HTR-8/SVneo (cell line): ENCODE measurements at regions not wholly inside any gene's neighbourhood (a gene's known extent, or its start where the extent isn't known, plus 50 kb on each side); places are given as distances from the start of the nearest gene placed in this dataset.

ENCODE experiments used
- DNase-seq: peaks from one replicate; pipeline ENCODE4 v3.0.0; 2011; ENCODE audit warnings: low spot score, mixed read lengths; ENCODE audit not compliant: insufficient read length
- FAIRE-seq: peaks from 2 replicates; lab custom pipeline; 2011; peaks lifted over from hg19 to GRCh38; lab: Jason Lieb, UNC

DNA sequence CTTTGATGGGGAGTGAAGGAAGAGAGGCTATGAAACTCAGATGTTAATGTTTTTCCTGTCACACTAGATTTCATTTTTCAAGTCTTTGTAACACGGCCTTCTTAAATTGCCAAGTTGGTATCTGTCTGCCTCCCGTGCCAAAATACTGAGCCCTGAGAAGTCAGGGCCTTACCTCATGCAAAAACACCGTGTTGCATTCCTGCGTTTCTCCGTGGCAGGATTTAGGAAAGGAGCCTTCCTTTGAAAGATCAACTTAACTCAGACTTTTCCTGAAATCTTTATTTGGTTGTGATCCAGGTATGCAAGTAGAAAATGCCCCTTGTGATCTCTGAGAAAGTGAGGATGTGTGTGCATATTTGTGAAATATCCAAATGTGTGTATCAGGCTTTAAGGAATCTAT, 1291.0 kb upstream of the SLC10A2 start:
- FAIRE-seq = no peak
- no peak for DNase-seq

DNA sequence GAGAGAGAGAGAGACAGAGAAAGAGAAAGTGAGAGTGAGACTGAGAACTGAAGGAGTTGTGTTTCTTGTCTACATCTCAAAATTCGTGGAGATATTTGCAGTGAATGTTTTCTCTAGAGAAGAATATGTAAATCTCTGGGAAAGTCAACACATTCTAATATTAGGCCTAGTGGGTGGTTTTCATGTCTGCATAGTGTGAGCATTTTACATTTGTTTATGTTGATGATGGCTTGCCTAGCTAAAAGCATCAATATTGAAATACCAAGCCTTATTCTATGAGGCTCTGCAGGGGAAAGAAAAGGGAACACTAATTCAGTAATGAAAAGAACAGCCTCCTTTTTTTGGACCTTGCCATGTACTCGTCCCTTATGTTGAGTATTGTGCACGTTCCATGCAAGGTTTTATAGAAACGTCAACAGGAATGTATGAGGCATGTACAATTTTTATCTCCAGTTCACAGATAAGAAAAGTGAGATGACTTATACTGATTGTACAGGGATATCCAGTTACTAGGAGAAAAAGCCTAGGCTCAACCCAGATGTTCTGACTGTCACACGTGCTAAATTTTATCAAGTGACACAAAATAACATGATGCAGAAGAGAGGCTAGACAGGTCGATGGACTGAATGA, 1288.9 kb upstream of the SLC10A2 start:
- no peak for FAIRE-seq
- DNase-seq = no peak

DNA sequence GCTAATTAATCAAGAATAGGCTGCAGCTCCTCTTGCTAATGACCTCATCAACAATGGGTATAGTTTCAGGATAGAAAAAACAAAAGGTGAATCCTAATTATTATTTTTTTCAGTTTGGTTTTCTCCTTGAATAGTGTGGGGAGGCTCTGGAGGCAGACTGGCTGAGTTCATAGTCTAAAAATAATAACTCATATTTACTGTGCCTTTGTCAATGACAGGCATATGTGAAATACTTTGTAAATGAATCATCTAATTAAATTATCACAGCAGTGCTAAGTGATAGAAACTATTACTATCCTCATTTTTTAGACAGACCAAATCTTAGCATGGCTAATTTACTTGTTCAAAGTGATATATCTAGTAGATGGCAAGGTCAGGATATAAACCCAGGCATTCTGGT, 1261.0 kb upstream of the SLC10A2 start:
- FAIRE-seq (no peak), DNase-seq (no peak)

DNA sequence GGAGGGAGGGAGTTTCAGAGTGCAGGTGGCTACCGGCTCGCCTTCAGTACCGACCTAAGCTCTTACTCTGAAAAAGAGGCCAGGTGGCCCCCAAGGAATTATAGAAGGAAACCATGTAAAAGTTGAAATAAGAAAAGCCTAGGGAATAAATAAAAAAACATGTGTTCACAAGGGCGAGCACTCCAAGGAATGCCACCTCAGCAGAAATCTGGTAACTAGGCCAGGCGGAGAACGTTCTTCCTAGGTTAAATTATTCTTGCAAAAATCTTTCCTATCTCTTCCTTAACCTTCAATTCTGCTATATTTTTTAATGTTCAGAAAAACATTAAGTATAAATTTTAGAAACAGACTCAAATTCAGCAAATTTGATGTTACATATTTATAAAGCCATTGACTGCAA, 1260.3 kb upstream of the SLC10A2 start:
- DNase-seq = no peak
- FAIRE-seq = no peak

DNA sequence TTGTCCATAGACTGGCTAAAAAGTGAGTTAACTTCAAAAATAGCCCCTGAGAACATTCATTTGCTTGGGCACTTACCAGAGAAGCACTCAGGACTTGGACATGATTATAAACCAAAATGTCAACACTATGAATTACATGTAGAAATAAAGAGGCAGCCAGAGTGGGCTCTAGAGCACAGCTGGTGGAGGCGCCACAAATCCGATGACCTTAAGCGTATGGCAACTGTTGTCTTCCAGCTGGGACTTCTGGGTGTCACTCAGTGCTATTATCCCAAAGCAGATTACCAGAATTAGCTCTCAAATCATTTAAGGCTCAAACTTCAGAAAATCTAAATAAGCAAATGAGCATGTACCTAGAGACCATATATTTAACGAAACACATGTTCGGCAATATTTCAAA, 1255.5 kb upstream of the SLC10A2 start:
- DNase-seq (no peak), FAIRE-seq (no peak)

DNA sequence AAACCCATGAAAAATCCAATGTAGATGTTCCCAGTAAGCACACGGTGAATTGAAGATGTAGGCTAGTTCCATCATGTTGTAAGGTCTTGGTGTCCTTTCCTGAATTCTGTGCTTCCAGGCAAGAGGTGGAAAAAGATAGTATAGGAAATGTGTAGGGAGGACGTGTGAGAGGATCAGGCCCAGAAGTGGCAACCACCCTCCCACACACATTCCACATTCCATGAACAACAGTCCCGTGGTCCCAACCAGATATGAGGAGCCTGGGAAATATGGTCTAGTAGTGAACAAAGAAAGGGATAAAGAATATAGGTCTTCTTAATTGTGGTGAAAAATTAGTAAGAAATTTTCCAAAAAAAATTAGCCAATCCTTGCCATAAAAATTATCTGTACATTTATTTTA, 1254.2 kb upstream of the SLC10A2 start:
- FAIRE-seq (no peak), DNase-seq (no peak)

DNA sequence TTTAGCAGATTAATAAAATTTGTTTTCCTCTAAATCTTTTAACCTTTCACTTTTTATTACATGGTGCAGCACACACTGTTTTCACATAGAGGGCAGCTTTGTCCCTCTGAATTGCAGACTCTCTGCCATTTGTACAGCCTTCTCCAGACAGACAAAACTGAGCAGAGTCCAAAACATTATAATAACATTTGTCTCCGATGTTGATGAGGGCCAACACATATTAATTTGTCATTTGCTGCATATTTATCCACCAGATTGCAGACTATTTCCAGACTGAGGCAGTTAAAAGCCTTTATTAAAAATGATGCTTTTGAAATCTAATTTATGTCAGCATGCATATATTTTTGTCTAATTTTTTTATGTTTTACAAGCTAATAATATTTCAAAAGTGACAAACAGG, 1251.9 kb upstream of the SLC10A2 start:
- no peak for FAIRE-seq
- DNase-seq = peak; percentile 8

DNA sequence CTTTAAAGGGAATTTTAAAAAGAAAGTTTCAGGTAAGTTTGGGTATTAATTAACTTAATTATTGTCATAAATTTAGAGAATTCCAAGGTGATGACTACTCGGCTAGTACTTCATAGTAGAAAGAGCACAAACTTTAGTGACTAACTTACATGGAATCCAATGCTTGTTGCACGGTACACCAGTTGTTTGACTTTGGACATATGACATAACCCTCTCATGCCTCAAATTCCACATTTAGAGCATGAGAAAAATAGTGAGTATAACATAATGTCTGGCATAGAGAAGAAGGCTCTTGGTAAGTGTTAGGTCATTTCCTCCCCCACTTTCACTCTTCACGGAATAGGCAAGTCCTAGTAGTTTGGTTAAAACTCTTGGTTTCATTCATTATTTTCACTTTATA, 1249.4 kb upstream of the SLC10A2 start:
- peak; percentile 13 for FAIRE-seq
- peak; percentile 28 for DNase-seq

DNA sequence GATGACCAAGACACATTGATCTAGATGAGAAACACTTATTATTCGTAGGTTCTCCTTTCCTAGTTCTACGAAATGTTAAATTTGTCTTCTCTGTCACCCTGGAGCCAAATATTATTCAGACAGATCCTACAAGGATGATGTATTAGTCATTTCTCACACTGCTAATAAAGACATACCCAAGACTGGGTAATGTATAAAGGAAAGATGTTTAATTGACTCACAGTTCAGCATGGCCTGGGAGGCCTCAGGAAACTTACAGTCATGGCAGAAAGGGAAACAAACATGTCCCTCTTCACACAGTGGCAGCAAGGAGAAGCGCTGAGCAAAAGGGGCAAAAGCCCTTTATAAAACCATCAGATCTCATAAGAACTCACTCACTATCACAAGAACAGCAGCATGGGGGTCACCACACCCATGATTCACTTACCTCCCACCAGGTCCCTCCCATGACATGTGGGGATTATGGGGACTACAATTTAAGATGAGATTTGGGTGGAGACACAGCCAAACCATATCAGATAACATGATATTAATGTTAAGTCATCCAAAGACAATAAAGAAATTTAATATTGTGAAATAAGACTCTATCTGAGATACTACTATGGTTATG, 1248.8 kb upstream of the SLC10A2 start:
- FAIRE-seq (no peak), DNase-seq (no peak)

DNA sequence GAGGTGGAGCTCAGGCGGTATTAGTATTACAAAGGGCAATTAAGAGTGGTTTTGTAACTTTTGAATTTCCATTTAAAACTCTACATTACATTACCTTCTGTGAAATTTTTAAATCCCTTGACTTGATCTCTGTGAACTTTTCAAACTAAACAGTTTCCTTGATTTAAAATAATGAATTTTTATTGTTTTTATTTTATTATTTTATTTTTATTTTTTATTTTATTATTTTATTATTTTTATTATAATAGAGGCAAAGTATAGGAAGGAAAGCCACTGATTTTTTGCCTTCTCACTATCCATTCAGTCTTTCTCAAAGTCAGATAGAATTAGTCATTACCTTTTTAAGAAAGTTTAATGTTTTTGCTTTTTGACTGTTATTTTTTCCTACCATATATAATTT, 1248.1 kb upstream of the SLC10A2 start:
- DNase-seq (no peak), FAIRE-seq (no peak)

DNA sequence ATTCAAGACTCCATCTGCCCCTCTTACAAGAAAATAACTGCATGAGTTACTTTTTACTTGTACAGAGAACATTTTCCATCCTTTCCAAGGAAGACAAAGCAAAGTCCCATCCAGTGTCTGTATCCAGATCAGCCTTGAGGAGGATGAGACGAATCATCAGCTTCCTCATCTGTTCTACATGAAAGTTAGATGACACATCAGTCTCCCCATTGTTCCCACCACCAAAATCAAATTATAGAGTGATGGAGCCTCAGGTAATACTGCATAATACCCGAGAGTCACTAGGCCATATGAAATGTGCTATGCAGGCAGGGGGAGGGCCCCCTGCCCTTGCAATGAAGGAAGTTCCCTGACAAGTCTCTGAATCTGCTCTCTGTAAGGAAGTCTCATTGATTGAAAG, 1244.6 kb upstream of the SLC10A2 start:
- DNase-seq (no peak), FAIRE-seq (no peak)

DNA sequence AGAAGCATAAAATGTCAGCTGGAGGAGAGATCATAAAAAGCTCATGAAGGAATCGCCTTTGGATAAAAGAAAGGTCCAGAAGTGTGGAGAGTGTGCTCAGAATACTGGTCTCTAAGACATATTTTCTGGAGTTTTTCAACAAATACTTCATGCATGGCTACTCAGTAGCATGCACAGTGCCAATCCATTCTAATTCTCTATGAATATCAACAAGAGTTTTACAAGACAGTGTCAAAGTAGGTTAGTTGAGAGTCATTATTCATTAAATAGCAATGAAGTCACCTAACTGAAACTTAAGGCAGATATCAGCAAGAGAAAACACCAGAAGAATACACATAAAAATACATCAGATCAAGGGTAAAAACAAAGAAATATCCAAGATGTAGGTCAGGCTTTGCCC, 1243.2 kb upstream of the SLC10A2 start:
- FAIRE-seq = no peak
- DNase-seq = no peak

DNA sequence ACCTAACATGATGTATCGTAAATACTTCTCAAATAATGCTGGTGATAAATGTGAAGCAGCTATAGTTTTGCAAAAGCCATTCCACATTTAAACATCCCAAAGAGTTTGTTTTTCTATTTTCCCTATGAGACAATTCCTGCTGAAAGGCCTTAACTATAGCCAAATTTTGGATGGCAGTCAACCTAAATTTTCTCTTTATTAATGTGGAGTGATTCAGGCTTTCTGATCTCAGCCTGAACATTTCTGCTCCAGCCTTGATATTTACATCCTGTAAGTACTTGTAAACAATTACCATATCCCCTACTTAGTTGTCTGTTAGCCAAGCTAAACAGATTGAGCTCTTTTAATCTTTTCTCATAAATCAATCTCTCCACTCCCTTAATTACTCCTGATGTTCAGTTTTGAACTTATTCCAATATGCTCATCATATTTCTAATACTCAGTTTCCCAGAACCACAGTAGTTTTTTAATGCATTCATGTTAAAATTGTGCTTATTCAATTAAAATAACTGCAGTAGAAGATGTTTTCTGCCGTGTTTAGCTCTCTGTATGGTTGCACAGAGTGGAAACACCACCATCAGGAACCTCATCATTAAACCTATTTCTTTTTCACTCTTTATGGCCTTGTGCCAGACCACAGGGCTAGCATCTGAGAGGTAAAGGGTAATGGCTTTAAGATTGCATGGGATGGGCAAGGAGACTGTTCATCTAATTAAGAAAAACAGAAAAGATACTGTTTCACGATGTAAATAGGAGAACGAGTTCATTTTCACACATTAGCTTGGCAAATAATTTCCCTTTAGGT, 1235.2 kb upstream of the SLC10A2 start:
- DNase-seq (no peak), FAIRE-seq (no peak)

DNA sequence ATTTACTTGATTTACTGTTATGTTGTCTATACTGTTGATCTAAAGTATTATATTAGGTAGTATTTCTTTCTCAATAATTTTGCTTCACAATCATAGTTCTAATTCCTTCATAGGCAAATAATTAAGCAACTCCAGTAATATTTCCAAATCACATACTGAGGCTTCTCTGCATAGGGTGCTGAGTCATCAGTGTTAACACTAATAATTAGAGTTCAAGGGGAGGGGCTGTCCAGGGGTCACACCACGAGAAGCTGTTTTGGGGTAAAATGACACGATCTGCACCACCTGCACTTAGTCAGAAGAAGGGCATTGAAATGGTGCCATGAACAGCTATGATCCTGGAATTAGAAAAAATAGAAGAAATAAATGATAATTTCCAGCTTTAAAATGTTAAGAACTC, 1230.9 kb upstream of the SLC10A2 start:
- FAIRE-seq = no peak
- no peak for DNase-seq

DNA sequence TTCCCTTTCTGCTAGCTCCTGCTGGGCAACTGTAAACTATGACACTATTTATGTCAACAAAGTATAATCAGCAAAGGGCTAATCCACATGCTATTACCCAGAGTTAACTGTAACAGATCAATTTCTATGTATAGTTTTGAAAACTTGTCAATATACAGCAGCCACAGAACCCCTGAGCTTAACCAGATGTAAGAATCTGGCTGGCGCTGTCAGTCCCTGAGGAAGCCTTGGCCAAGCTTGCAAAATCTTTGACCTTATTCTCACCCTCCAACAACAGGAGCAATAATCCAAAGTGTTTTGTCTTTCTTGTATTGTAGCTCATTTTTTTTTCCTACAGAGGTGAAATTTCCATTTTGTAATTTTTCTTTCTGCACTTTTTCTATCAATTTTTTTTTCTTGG, 1230.1 kb upstream of the SLC10A2 start:
- FAIRE-seq (no peak), DNase-seq (no peak)

DNA sequence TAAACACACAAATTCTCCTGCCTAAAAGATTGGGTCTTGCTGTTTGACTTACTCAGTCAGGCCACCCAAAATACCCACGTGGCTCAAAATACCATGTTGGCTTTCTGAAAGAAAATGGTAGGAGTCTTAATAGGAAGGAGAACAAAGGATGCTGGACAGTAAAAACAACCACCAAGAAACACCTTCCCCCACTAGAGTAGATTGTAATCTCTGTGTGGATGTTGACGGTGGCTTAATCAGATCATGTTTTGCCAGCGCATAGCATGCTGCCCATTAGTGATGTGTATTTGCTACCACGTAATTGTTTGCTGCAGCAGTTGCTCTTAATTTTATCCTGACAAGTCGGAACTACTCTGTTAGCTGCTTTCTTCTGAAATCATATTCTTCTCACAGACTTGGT, 1229.3 kb upstream of the SLC10A2 start:
- FAIRE-seq (no peak), DNase-seq (no peak)

DNA sequence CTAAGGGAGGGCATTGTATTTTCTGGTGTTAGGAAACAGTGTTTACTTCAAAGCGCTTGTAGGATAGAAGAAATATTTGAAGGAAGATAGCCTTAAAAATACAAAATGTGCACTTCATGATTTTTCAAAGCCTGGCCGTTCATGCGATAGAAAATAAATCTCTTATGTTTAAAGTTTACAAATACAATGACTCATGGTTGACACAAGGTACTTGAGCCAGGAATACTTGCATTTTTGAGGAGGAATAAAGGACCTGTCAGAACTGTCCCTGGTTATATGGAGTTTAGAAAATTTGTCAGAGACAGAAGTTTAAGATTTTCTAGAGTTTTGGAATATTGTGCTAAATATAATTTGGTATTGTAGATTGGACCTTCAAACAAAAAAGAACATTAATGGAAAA, 1223.2 kb upstream of the SLC10A2 start:
- no peak for DNase-seq

DNA sequence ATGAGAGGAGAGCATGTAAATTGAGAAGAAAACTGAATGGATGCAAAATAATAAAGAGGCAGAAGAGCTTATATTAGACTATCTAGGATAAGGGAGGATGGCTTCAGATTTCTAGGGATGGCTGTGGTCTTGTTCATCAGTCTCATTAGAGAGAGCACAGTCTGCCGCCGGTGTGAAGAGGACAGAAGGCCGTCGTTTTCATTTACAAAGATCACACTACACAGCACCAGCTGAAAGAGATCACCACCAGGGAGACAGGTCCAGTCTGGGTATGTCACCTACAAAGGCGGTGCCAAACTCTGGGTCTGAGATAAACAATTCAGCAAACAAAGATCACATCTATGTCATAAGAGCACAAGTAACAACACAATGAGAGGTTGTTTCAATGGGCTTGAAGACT, 1222.3 kb upstream of the SLC10A2 start:
- FAIRE-seq (no peak), DNase-seq (no peak)

More for the DNA sequence above, 1223.2 kb upstream of the SLC10A2 start:
- no peak for FAIRE-seq

DNA sequence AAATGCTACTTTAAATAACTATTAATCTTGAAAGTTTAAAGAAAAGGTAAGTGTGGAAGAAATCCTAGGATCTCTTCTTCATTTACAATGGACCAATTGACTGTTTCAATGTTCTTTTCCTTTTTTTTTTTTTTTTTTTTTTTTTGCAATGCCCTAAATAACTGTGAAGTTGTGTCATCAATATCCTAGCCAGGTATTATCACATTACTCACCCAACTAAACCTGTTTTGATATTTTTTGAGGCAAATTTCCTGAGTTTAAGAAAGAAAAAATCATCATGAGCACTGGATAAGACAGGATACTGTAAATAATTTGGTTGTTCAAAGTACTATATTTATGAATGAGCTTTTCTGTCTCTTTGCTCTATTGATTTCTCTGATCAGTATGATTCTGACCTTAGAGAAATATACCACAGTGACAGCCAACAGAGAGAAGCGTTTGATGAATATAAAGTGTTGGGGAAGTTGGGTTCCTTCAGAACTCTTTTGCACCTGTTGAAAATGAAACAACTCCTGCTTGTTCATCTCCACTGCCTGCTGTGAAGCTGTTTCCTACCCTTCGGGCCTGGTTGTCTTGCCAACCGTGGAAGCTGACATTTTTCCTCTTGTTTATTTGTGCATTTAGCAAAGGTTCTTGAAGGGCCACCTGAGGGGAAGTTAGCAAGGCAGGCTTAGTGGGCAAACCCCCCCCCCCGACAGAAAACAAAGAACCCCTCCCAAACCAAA, 1220.5 kb upstream of the SLC10A2 start:
- no peak for FAIRE-seq
- no peak for DNase-seq

DNA sequence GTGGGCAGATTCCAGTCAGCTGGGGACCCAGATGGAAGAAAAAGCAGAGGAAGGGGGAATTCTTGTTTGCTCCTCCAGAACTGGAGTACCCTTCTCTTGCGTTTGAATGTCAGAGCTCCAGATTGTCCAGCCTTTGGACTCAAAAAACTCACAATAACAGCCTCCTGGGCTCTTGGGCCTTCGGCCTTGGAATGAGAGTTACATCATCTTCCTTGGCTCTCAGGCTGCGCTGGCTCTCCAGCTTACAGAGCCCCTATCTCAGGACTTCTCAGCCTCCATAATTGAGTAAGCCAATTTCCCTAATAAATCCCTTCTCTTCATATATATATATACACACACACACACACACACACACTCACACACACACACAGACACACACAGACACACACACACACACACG, 1215.7 kb upstream of the SLC10A2 start:
- FAIRE-seq = no peak

DNA sequence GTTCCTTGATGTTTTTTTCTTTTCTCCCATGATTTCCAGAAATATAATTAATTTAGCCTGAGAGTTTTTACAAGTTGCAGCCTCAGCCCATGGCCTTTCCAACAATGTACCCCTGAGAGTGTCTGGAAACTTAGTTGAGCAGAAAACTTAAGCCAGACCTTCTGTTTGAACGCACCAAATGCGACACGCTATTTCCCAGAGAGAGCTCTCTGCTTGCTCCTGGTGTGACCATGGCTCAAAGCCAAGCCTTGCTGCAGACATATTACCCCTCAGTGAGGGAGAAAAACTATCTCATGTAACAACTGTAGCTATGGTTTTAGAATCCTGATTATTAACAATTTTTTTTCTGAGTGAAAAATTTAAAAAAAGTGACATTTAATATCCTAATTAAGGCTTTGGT, 1204.5 kb upstream of the SLC10A2 start:
- FAIRE-seq (no peak), DNase-seq (no peak)

More for the DNA sequence above, 1215.7 kb upstream of the SLC10A2 start:
- DNase-seq = no peak
